ENCODE measurements at regions not wholly inside any gene's neighbourhood (a gene's known extent, or its start where the extent isn't known, plus 50 kb on each side); places are given as distances from the start of the nearest gene placed in this dataset.
"Not testable (repeated sequence)": the region's sequence is repeated elsewhere in the genome, so short reads cannot be mapped to it uniquely, and the experiment has no call there.

DNA sequence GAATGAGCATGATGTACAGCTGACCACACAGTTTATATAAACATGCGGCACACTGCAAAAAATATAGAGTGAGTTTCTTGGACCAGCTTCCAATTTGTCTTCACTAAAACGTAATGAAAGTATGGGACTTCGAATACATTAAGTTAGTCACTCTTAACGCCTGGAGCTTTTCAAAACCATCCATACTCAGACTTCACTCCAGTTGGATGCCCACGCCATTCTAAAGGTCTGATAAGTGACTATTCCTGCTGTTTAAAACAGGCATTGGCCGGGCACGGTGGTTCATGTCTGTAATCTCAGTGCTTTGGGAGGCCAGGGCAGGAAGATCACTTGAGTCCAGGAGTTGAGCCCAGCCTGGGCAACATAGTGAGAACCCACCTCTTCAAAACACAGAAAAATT lies 84.6 kb downstream of the MYL12B start:
- Histone ChIP-seq H4K12ac (ENCODE audit: low read depth, low read length) (no peak overlapping the region), H3K4me1 (ENCODE audit: control insufficient read depth in 1 of 2, insufficient read depth in 2 of 2, low read length in 2 of 2) (peaks cover 0 to 6% of the 10 kb centered on the region in 2 experiments), H2BK5ac (ENCODE audit: low read depth, low read length, poor library complexity) (no peak overlapping the region), H4K8ac (ENCODE audit: low read depth, low read length) (no peak overlapping the region), H2AFZ (ENCODE audit: insufficient read depth, low read length, poor library complexity) (no peak overlapping the region), H3K9me3 (ENCODE audit: insufficient read depth, low read depth, low read length) (no peaks in the 10 kb centered on the region), H3K9ac (ENCODE audit: low read length) (no peak overlapping the region), H3K4me3 (ENCODE audit: low read depth, low read length) (no peak overlapping the region), H3K27me3 (ENCODE audit: insufficient read depth, low read length) (no peaks in the 10 kb centered on the region), H3K79me1 (ENCODE audit: low read length) (peaks cover 2% of the 10 kb centered on the region), H3K36me3 (ENCODE audit: control insufficient read depth in 1 of 2, insufficient read depth in 2 of 2, low read length in 2 of 2) (no peaks in the 10 kb centered on the region), H4K91ac (ENCODE audit: low read depth, low read length) (no peak overlapping the region), H3K4ac (ENCODE audit: low read depth, low read length) (no peak overlapping the region), H3K27ac (ENCODE audit: low read depth, low read length) (no peak overlapping the region), H3K14ac (ENCODE audit: low read length) (no peak overlapping the region), H3K18ac (ENCODE audit: low read length) (no peak overlapping the region), H2AK5ac (ENCODE audit: low read length) (no peak overlapping the region), H3K4me2 (ENCODE audit: low read length) (no peak overlapping the region), H2BK12ac (ENCODE audit: low read length) (no peak overlapping the region), H3K23ac (ENCODE audit: low read length) (no peak overlapping the region), H3K79me2 (ENCODE audit: control insufficient read depth, insufficient read depth, low read length, poor library complexity) (no peaks in the 10 kb centered on the region), H2BK120ac (ENCODE audit: insufficient read depth, low read length, poor library complexity) (no peak overlapping the region)
- peak in 1 of 2 donors; percentile 22 for DNase-seq
- WGBS (ENCODE audit: extremely low coverage, insufficient coverage, insufficient read length) = no CpG with 5 or more reads among the region's 7 CpGs

- H3K27me3 ChIP-seq (ENCODE audit: insufficient read depth, low read length) = no peaks in the 10 kb centered on the region
- H2AK5ac ChIP-seq (ENCODE audit: low read length) = no peak overlapping the region
- H3K9me3 ChIP-seq (ENCODE audit: insufficient read depth, low read depth, low read length) = no peaks in the 10 kb centered on the region
- H3K4me1 ChIP-seq (ENCODE audit: control insufficient read depth in 1 of 2, insufficient read depth in 2 of 2, low read length in 2 of 2) = peaks cover 0 to 6% of the 10 kb centered on the region in 2 experiments
- no peak overlapping the region for H2BK120ac ChIP-seq (ENCODE audit: insufficient read depth, low read length, poor library complexity)
- H3K4ac ChIP-seq (ENCODE audit: low read depth, low read length) = no peak overlapping the region
- H2AFZ ChIP-seq (ENCODE audit: insufficient read depth, low read length, poor library complexity) = no peak overlapping the region
- H3K18ac ChIP-seq (ENCODE audit: low read length) = no peak overlapping the region
- no peak overlapping the region for H4K8ac ChIP-seq (ENCODE audit: low read depth, low read length)
- no peak overlapping the region for H3K4me2 ChIP-seq (ENCODE audit: low read length)
- H2BK5ac ChIP-seq (ENCODE audit: low read depth, low read length, poor library complexity) = no peak overlapping the region
- no peak overlapping the region for H4K91ac ChIP-seq (ENCODE audit: low read depth, low read length)
- H3K36me3 ChIP-seq (ENCODE audit: control insufficient read depth in 1 of 2, insufficient read depth in 2 of 2, low read length in 2 of 2) = no peaks in the 10 kb centered on the region
- H3K23ac ChIP-seq (ENCODE audit: low read length) = no peak overlapping the region
- no peak overlapping the region for H3K14ac ChIP-seq (ENCODE audit: low read length)
- H4K12ac ChIP-seq (ENCODE audit: low read depth, low read length) = no peak overlapping the region
- no peaks in the 10 kb centered on the region for H3K79me2 ChIP-seq (ENCODE audit: control insufficient read depth, insufficient read depth, low read length, poor library complexity)
- peaks cover 2% of the 10 kb centered on the region for H3K79me1 ChIP-seq (ENCODE audit: low read length)
- H3K9ac ChIP-seq (ENCODE audit: low read length) = no peak overlapping the region
- no peak for DNase-seq
- no peak overlapping the region for H2BK12ac ChIP-seq (ENCODE audit: low read length)
- no CpG with 5 or more reads among the region's 2 CpGs for WGBS (ENCODE audit: extremely low coverage, insufficient coverage, insufficient read length)
- no peak overlapping the region for H3K4me3 ChIP-seq (ENCODE audit: low read depth, low read length)
- no peak overlapping the region for H3K27ac ChIP-seq (ENCODE audit: low read depth, low read length)
Measured at GRCh38 chr18:3347286-3347803, 85.4 kb downstream of the MYL12B start.

DNA sequence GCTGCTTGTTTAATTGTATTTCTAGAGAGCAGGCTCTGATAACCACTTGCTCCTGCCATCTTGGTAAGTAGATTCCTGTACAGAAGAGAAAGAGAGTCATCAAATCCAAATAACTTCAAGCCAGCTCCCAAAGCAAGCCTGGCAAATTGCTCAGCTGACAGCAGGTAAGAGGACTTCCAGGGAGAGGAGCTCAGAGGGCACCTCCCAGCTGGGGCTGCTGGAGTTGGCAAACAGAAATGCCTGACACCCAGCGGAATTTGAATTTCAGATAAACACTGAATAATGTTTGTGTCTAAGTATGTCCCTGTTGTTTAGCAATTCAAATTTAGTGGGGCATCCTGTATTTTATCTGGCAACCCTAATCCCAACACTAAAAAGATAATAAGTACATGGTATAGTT lies 86.2 kb downstream of the MYL12B start:
- WGBS (ENCODE audit: extremely low coverage, insufficient coverage, insufficient read length) = no CpG with 5 or more reads among the region's 1 CpG
- no peak for DNase-seq
- Histone ChIP-seq H4K91ac (ENCODE audit: low read depth, low read length) (no peak overlapping the region), H4K12ac (ENCODE audit: low read depth, low read length) (no peak overlapping the region), H3K36me3 (ENCODE audit: control insufficient read depth in 1 of 2, insufficient read depth in 2 of 2, low read length in 2 of 2) (no peaks in the 10 kb centered on the region), H3K23ac (ENCODE audit: low read length) (no peak overlapping the region), H2AK5ac (ENCODE audit: low read length) (no peak overlapping the region), H3K4me3 (ENCODE audit: low read depth, low read length) (no peak overlapping the region), H3K9ac (ENCODE audit: low read length) (no peak overlapping the region), H3K79me2 (ENCODE audit: control insufficient read depth, insufficient read depth, low read length, poor library complexity) (no peaks in the 10 kb centered on the region), H3K18ac (ENCODE audit: low read length) (no peak overlapping the region), H2AFZ (ENCODE audit: insufficient read depth, low read length, poor library complexity) (no peak overlapping the region), H2BK5ac (ENCODE audit: low read depth, low read length, poor library complexity) (no peak overlapping the region), H3K27ac (ENCODE audit: low read depth, low read length) (no peak overlapping the region), H2BK12ac (ENCODE audit: low read length) (no peak overlapping the region), H2BK120ac (ENCODE audit: insufficient read depth, low read length, poor library complexity) (no peak overlapping the region), H3K14ac (ENCODE audit: low read length) (no peak overlapping the region), H4K8ac (ENCODE audit: low read depth, low read length) (no peak overlapping the region), H3K9me3 (ENCODE audit: insufficient read depth, low read depth, low read length) (no peaks in the 10 kb centered on the region), H3K27me3 (ENCODE audit: insufficient read depth, low read length) (no peaks in the 10 kb centered on the region), H3K4me1 (ENCODE audit: control insufficient read depth in 1 of 2, insufficient read depth in 2 of 2, low read length in 2 of 2) (peaks cover 0 to 6% of the 10 kb centered on the region in 2 experiments), H3K4ac (ENCODE audit: low read depth, low read length) (no peak overlapping the region), H3K79me1 (ENCODE audit: low read length) (peaks cover 2% of the 10 kb centered on the region), H3K4me2 (ENCODE audit: low read length) (no peak overlapping the region)

GRCh38 chr18:3349046-3349841 lies 87.3 kb downstream of the MYL12B start:
- not testable (repeated sequence) for H3K9me3 ChIP-seq (ENCODE audit: insufficient read depth, low read depth, low read length); H3K18ac ChIP-seq (ENCODE audit: low read length); H3K9ac ChIP-seq (ENCODE audit: low read length); H2AFZ ChIP-seq (ENCODE audit: insufficient read depth, low read length, poor library complexity); H3K27ac ChIP-seq (ENCODE audit: low read depth, low read length); H3K79me2 ChIP-seq (ENCODE audit: control insufficient read depth, insufficient read depth, low read length, poor library complexity); H2AK5ac ChIP-seq (ENCODE audit: low read length); H3K79me1 ChIP-seq (ENCODE audit: low read length); H2BK120ac ChIP-seq (ENCODE audit: insufficient read depth, low read length, poor library complexity); H3K14ac ChIP-seq (ENCODE audit: low read length); H3K36me3 ChIP-seq (ENCODE audit: control insufficient read depth in 1 of 2, insufficient read depth in 2 of 2, low read length in 2 of 2); H2BK5ac ChIP-seq (ENCODE audit: low read depth, low read length, poor library complexity); H3K4me1 ChIP-seq (ENCODE audit: control insufficient read depth in 1 of 2, insufficient read depth in 2 of 2, low read length in 2 of 2); H3K27me3 ChIP-seq (ENCODE audit: insufficient read depth, low read length); H3K4me3 ChIP-seq (ENCODE audit: low read depth, low read length); H3K23ac ChIP-seq (ENCODE audit: low read length); H3K4me2 ChIP-seq (ENCODE audit: low read length); H4K12ac ChIP-seq (ENCODE audit: low read depth, low read length); H4K91ac ChIP-seq (ENCODE audit: low read depth, low read length); H3K4ac ChIP-seq (ENCODE audit: low read depth, low read length)
- Histone ChIP-seq H4K8ac (ENCODE audit: low read depth, low read length) (peak overlapping the region; percentile 43), H2BK12ac (ENCODE audit: low read length) (peak overlapping the region; percentile 48)
- peak; percentile 74 to 86 for DNase-seq
- no CpG with 5 or more reads among the region's 25 CpGs for WGBS (ENCODE audit: extremely low coverage, insufficient coverage, insufficient read length)
